DMS114 treated with DMSO at 0.1 percent for 48 hours (cell line): ENCODE measurements at regions not wholly inside any gene's neighbourhood (a gene's known extent, or its start where the extent isn't known, plus 50 kb on each side); places are given as distances from the start of the nearest gene placed in this dataset.

Experiments used
- DNase-seq: peaks from one replicate; lab custom pipeline; 2025; ENCODE audit not compliant: unreplicated experiment; lab: John Stamatoyannopoulos, UW

DNA sequence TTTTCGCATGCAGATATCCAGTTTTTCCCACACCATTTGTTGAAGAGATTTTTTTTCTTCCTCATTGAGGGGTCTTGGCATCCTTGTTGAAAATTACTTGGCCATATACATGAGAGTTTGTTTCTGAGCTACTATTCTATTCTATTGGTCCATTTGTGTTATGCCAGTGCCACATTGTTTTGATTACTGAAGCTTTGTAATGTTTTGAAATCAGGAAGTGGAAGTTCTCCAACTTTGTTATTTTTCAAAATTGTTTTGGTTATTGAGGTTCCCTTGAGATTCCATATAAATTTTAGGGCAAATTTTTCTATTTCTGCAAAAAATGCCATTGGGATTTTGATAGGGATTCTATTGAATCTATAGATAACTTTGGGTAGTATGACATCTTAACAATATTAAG is 130.3 kb upstream of the PFN2 start:
- DNase-seq, result no peak

- no peak for DNase-seq
Measured at GRCh38 chr3:150098621-150099020, 127.9 kb upstream of the PFN2 start.

- DNase-seq, result no peak
Measured at GRCh38 chr3:150097588-150097890, 126.8 kb upstream of the PFN2 start.

DNA sequence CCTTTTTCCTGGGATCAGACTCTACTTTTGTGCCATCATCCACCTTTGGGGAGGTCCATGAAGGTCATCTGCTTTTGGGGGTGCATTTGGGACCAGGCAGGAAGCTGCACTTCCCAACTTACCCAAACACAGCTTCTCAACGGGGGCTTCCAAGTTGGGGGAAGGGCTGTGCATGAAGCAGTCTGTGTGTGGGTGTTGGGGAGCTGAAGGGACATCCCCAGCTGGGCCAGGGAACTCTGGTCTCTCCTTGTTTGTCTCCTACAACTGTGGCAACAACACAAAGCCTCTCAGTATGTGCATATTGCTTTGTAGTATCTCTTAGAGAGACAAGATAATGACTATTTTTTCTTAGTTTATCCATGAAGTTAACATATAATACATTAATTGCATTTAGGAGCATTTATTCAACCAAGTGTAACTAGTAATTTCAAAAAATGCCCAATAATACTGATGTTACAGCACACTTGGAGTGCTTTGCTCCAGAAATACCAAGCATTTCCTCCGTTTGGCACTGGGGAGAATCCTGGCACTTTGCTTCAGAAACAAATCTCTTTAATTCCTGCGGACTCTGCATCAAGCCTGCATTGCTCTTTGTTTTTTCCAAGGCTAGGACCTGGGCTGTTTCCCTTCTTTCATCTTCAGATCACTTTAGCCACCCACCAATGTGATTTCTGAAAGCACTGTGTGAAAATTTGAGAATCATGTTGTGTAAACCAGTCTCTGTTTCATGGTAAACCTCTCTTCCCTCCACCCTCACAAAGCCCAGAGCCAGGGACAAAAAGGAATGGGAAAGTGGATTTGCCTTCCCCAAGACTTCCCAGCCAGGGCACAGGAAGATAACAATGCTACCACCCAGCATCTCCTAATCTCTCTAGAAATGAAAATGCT is 126.2 kb upstream of the PFN2 start:
- DNase-seq, result no peak

DNA sequence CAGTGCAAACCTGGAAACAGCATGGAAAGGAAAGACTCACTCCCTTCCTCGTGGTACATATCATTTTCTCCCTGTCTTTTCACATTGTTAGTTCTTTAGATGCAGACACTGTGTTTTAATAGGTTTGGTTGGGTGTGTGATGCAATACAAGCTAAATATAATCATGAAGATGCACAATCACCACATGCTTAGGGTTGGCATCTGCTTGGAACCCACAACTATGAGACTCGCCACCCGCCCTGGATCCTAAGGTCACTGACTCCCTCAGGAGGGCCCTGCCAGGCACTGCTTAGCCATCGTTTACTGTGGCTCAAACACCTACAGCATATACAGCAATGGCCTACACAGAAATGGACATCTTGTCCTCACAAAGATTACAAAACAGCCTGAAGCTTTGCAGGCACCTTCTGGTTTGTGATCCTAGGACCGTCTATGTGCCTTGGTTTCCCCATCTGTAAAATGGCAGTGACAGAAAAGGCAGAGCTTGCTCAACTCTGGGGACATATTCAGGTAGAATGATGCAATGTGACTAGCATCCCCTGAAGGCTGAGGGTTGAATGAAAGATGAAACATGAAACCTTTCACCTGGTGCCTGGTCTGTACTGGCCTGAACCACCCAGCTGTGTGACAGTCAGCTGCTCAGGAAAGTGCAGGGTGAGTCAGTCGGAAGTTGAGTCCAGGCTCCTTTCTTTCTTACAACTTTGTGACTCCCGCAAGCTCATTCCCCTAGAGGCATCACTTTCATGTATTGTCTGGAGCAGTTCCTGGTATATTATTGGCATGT is 123.6 kb upstream of the PFN2 start:
- no peak for DNase-seq

DNA sequence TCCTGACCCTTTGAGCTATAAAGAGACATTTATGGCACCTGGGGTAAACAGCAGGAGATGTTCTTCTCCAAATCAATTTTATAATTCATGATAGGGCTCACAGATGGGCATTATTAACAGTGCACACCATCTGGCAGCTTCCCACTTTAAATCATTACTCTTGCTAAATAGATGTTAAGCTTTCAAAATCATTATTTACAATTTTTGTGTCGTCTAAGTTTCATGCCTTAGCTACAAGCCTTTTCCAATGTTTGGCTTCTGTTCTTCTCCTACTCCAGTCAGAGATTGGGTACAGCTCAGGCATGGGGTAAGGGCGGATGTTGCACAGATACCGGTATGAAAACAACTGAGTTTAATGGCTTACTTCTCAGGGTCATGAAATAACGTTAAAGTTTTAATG is 120.9 kb upstream of the PFN2 start:
- no peak for DNase-seq

DNA sequence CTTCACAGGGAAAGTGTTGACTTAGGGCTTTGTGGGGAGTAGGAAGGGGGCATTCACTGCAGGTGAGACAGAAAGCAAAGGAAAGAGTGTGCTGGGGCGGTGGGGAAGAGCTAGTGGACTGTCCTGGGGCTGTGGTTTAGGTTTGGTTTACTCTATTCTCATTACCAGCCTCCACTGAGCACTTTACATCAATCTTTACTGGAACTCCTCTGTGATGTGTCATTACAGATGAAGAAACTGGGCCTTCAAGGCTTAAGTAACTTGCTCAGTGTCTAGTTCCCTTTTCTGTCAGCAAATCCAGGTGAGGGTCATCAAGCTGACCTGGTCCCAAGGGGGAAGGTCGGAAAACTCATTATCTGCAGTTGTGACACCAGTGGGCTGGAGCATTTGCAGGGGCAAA is 120.2 kb upstream of the PFN2 start:
- no peak for DNase-seq

DNA sequence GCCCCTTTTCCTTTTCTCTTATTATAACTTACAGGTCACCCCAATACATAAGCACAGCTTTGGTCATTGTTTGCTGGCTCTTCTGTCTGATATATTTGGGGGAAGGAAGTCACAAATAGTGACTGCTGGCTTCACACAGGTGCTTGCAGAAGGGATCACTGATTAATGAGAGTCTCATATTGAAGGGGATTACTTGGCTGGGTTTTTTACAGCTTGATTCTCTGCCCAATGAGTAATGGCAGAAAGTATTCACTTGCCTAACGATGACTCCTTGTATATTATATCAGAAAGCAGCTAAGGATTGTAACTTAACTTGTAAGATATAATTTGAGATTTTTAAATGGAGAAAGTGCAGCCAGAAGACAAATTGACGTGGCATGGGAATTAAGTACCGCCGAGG is 119.3 kb upstream of the PFN2 start:
- no peak for DNase-seq

GRCh38 chr3:150084128-150084527 is 113.4 kb upstream of the PFN2 start:
- DNase-seq, result no peak

- DNase-seq, result no peak
Measured at GRCh38 chr3:150083655-150084042, 113.0 kb upstream of the PFN2 start.

DNA sequence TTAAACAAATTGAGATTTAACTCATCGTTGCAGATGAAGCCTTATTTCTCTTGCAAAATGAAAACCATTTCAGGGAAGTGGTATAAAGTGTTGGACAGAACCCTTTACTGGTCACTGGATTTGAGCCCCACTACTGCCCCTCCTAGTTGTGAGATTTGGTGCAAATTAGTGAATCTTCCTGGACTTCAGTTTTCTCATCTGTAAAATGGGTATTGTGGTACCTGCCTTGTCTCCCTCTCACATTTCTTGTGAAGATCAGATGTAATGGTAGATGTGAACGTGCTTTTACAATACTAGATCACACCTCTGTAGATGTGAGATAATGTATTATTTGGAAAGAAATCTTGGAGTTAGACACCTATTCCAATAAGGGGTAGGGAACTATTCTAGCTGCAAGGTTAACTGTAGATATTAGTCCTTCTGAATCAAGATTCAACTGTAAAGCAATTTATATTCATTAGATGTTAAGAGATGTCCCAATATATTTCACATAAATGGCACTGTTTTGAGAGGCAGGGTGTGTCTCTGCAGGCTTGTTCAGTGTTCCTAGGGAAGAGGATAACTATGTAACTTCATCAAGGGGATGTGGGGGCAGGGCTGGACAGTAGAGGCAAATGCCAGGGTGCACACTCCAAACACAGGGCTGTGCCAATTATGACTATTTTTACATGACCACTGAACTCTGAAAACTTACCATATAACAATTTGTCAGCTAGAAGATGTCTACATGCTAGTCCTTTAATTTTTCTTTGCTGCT is 112.4 kb upstream of the PFN2 start:
- DNase-seq, result no peak

DNA sequence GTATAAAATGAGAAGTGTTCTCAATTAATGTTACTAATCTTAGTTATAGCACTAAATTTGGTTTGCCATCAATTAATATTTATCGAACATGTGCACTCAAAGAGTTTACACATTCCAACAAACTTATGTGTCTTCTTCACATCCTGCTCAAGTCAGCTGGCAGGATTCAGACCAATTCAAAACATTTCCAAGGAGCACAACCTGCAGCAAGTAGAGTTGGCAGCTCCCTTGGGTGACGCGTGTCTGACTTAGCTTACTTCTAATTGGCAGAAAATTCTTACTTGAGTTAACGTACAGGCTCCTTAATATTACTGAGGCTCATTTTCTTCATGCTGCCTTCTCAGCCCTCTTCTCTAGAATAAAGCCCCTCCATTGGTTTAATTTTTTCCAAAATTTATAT is 110.4 kb upstream of the PFN2 start:
- no peak for DNase-seq

- no peak for DNase-seq
Measured at GRCh38 chr3:150080058-150080730, 109.5 kb upstream of the PFN2 start.

- no peak for DNase-seq
Measured at GRCh38 chr3:150079029-150079739, 108.5 kb upstream of the PFN2 start.

GRCh38 chr3:150077581-150078247 is 107.0 kb upstream of the PFN2 start:
- no peak for DNase-seq

DNA sequence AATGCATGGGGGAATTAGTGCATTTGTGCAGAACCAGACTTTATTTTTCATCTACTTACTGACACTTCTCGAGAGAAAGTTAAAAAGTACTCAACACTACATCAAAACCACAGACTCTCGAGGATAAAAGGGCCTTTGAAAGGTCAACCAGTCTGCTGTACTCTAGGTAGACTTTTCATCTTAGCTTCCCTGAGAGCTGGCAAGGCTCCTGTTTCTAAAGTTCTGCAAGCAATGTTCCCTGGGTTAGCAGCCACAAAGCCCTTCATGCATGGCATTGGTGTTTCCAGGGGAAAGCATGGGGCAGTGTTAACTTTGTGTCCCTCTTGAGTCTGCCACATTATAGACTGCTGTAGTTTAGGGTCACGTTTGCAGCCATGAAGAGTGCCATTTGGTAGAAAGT is 106.4 kb upstream of the PFN2 start:
- no peak for DNase-seq

DNA sequence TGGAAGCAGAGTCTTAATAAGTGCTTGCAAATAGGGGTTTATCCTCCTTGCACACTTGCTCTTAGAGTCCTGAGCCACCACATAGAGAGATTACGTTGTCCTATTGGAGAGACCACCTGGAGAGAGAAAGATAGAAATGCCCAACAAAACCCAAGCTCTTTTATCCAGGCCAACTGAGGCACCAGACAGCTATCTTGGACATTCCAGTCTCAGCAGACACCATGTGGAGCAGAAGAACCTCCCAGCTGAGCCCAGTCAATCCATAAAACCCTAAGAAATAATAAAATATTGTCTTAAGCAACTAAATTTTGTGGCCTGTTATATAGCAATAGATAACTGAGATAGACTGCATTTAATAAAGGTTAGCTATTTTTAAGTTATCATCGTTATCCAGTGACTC is 105.7 kb upstream of the PFN2 start:
- no peak for DNase-seq

DNA sequence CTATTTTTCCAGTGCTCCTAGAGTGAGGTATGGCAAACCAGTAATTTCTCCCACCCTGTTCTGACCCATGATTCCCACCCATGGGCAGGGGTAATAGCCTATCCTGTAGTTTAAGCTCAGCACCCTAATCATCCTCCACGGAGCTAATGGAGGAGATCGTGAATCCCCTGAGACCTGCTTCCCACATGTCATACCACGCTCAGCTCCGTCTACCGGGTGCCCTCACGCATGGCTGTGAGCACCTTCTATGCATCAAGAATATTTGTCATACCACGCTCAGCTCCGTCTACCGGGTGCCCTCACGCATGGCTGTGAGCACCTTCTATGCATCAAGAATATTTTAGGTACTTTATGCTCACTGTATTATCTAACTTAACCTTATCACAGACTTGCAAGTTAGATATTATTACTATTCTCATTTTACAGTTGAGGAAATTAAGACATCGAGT is 104.7 kb upstream of the PFN2 start:
- no peak for DNase-seq

DNA sequence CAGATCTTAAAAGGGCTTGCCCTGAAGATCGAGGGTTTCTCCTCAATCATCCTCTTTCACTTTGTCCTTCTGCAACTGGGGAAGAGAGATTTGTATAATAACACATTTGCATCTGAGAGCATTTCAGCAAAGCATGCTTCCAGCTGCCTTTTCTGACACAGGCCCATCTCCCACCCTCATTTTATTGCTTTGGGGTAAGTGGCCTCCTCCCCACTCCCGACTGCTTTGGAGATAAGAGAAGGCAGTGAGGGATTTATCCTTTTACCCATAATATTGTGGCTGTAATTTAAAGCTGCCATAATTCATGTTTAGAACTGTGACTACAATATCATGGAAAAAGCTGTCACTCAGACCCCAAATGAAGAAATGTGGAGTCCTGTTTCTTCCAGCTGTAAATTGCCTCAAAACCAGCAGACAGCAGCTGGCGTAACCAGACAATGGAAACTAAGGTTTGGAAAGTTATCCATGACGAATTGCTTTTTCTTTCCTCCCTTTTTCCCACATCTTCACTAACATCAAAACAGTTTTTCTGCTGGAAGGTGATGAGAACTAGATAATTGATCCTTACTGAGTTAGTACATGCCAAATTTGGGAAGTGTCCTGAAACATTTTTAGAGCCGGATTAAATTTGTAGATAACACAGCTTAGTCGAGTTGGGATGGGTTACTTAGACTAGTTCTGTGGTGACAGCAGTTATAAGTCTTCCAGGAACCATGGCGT is 104.2 kb upstream of the PFN2 start:
- DNase-seq, result no peak
